Right ventricle myocardium inferior (tissue), 1 donor: ENCODE measurements at regions not wholly inside any gene's neighbourhood (a gene's known extent, or its start where the extent isn't known, plus 50 kb on each side); places are given as distances from the start of the nearest gene placed in this dataset.

Experiments used
- ATAC-seq: fragments of 200-7000 bp; cut with Tn5 transposase; one replicate; pipeline ENCODE4 v1.9.1; 2020; ENCODE audit warnings: mild to moderate bottlenecking, moderate library complexity
- DNase-seq: peaks from one replicate; pipeline ENCODE4 v3.0.0; 2021; ENCODE audit errors: missing footprints
- intact Hi-C: fragments of 100-400 bp; cut with DNase I; formaldehyde crosslinking; loops from one replicate; pipeline ENCODE4 v1.11.0; 2022
- donor health status: DM: no; HTN: yes; CAD: no; lungs with severe emphysema.

DNA sequence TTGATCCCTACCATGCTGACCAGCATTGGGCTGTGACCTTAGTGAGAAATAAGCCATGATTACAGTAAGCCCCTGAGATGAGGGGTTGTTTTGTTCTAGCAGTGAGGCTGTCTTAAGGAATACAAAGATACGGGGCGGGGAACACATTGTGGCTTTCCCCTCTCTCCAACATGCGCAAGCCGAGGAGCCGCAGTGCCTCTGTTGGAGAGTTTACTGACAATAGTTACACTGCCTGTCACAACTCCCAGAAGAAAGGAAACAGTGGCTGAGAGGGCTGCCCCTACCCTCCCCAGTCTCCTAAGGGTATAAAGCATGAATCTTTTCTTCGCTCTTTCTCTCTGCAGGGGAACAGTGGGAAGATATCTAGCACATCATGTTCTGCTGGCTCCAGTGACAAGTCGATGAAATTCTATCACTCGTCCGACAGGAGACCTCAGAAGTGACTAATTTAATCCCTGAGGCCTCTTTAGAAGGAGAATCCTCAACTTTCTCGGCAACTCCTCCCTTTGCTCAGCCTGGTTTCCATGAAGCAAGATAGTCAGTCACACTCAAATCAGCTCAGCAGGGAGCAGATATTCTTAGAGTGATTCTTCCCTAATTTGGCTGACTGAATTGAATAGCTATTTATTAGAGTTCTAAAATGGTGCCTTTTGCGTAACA, 409.0 kb upstream of the PROK2 start:
- no peak for DNase-seq
- no peak for ATAC-seq
- intact Hi-C loops: no loop called here

DNA sequence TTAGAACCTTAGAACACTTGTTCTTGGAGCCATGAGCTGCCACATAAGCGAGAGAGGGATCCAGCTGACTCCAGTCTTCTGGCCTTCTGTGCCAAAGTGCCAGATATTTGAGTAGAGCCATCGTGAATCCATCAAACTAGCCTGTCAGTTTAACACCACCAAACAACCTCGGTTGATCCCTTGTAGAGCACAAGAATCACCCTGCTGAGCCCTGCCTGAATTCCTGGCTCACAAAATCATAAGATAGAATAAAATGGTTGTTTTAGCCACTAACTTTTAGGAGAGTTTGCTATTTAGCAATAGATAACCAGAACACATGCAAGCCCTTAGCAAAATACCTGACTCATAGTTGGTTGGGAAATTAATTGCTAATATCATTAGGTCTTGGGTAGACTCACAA, 407.6 kb upstream of the PROK2 start:
- no peak for ATAC-seq
- DNase-seq: no peak
- intact Hi-C loops: no loop called here

DNA sequence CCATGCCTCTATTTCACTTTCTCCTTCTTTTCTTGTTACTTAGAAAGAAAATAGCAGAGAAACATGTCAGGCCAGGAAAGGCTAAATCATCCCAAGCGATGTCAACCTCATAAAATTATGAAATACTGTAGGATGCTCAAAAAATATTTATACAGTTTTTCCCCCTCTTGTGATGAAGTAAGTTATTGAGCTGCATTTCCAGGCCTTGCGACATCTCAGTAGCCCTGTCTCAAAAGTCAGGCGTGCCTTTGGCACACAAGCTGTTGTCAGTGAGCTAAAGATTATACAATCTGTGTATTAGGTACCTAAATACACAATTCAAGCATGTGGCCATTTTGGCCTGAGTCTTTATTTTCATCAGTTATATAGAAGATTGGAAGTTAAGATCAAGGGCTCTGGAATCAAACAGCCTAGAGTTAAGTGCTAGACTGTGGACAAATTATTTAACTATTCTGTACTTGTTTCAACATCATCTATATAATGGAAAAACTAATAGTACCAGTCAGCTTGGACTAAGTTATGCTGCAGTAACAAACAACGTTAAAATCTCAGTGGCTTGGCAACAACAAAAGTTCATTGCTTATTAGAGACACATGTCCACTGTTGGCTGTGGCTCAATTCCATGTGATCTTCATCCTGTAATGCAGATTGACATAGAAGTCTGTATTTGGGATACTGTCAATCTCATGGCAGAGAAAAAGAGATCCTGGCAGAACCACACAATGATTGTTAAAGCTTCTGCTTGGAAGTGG, 406.4 kb upstream of the PROK2 start:
- intact Hi-C loops: no loop called here
- ATAC-seq (no peak), DNase-seq (no peak)

DNA sequence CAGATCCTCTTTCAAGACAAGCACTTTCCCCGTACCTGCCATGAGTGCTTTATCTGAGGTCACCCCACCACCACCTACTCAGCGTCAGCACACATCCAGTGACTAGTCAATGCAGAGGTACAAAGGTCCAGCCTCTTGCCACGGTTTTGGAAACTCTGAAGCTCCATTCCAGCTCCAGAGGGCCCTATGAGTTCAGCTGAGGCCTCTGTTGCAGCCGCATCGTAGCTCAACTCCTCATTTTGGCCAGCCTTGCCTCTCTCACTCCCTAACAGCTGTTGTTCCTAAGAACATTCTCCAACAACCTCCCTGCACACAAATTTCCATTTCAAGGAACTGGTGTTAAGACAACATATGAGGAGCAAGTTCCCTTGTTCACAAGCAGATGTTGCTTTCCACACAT, 405.1 kb upstream of the PROK2 start:
- intact Hi-C loops: no loop called here
- DNase-seq: no peak
- ATAC-seq: peak; percentile 23

DNA sequence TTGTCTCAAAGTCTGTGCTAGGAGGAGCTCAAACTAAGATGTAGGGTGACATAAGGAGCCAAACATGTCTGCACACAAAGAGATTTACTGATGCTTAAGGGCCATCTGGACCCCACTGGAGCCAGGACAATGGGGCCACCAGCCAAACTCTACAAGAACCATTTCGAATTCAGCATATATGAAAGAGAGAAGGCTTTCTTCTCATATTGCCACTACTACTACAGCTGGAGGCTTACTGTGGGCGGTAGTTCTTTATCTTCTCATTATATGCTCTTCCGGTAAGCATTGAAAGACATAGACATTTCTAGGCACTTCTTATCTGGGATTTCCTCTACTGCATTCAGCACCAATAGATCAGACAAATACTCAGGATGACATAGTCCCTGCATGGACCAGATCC, 404.4 kb upstream of the PROK2 start:
- DNase-seq (no peak), ATAC-seq (no peak)
- intact Hi-C loops: no loop called here

DNA sequence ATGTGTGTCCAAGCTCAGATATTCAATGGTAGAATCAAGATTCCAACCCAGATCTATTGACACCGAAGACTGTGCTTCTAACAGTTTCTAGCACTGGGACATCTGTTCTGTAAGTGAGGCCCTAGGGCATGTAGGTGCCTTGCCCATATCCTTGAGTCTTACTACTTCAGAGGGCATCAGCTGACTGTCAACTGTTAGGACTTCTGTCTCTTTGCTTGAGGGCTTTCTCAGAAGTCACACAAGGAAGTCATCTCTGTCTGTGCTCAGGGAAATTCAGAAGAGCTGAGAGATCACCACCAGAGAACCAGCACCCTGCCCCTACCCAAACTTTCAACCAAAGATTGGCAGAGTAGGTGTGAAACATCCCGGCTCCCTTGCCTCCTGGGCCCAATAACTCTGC, 403.6 kb upstream of the PROK2 start:
- ATAC-seq: no peak

DNA sequence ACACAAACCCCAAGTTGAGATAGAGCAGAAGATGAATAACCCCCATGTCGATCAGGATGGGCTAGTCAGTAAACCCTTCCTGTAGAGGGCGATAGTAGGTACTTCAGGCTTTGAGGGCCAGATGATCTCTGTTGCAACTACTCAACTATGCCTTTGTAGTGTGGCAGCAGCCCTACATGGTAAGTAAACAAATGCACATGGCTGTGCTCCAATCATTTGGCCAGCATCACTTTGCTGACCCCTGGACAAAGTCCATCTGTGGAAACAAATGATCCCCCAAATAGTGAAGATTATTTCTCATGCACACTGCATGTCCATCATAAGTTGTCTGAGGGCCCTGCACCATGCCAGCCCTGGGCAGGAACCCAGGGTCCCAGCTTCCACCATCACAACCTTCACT, 402.2 kb upstream of the PROK2 start:
- DNase-seq (no peak), ATAC-seq (no peak)
- intact Hi-C loops: no loop called here

More for the DNA sequence above, 403.6 kb upstream of the PROK2 start:
- no peak for DNase-seq
- intact Hi-C loops: no loop called here

DNA sequence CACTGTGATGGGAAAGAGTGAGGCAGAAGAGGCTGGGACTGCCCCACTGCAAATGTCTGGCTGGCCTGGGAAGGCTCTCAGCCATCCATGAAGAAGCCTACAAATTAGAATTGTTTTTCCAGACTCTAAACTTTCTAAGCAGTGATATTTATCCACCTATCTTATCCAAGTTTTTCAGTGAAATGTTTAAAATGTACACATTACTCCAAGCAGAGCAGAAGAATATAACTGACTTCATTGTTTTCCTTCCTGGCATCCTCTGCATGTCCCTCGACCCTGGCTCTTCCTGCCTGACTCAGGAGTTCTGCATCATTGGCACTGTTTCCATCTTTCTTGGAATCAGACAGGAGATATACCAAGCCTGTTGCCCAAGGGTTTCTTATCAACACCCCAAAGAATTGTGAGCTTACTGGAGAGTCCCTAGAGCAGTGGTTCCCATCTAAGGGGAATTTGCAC, 401.5 kb upstream of the PROK2 start:
- intact Hi-C loops: no loop called here
- no peak for DNase-seq
- no peak for ATAC-seq

DNA sequence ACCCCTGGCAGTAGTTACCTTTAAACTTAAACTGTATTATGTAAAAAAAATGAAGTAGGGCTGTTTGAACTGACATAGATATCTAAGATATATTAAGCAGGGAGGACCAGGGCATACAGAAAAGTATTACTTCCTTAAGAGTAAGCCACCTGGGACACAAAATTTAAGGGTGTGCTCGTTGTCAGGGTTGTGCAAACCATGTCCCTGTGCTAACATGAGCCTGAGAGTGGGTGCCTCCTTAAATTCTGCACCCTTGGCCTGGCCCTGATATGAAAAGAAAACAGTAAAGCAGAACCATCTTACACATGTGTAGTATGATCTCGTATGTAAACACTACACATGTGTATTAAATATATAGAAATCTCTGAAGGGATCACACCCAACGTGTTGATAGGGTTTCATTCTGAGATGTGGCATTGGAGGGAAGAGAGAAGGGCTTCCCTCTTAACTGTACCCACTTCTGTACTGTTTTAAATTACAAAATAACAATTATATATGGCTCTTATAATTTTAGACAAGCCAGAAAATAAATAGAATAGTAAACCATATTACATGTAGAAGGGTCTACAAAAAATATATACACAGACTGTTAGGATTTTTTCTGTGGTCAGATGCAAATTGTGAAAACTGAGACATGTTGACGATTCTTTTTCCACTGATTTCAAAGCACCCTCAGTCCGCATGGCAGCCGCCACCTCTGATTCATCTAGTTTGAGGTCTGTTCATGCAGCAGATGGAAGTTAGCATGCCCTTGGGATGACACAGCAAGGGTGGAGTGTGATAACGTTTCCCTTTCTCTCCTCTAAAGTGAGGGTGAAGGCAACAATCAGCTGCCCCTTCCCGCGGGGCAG, 400.8 kb upstream of the PROK2 start:
- intact Hi-C loops: no loop called here
- DNase-seq (no peak), ATAC-seq (no peak)

DNA sequence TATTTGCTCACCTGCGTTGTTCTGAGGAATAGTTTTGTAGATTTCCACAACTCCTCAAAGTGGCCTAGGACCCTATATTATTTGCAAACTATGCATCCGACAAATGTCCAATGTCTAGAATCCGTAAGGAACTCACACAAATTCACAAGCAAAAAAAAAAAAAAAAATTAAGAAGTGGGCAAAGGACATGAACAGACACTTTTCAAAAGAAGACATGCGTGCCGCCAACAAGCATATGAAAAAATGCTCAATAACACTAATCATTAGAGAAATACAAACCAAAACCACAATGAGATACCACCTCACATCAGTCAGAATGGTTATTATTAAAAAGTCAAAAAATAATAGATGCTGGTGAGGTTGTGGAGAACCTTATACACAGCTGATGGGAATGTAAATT, 398.5 kb upstream of the PROK2 start:
- ATAC-seq (no peak), DNase-seq (no peak)
- intact Hi-C loops: no loop called here

DNA sequence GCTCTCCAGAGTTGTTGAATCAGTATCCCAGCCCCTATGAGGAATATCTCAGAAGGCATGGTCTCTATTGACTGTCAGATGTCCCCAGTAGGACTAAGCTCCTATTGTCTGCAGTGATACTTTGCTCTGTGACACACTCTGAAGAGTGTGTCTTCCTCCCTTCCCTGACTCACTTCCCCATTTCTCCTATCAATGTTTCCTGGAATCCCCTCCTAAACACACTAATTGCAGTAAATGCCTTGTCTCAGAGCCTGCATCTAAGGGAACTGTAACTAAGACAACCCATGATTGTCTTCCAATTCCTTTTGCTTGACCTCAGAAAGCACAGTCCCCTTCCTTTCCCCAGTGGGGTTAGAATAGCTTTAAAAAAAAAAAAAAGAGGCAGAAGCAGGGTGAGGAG, 397.3 kb upstream of the PROK2 start:
- no peak for ATAC-seq
- intact Hi-C loops: no loop called here
- DNase-seq: no peak

DNA sequence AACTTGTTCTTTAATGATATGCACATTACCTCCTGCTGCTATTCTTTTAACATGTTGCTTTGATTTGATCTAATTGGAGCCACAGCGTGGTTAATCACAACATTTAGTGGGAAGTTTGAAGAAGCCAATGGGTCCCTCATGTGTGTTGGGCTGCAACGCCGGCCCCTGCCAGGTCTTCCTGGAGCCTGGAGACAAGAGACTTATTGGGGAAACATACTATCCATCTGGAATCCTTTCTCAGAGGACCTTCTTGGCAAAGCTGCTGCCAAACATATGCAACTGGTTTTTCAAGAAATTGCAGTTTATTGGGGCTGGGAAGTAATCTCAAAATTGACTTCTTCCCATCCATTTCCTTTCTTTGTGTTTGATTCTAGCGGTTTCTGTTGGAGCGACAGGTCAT, 396.3 kb upstream of the PROK2 start:
- intact Hi-C loops: no loop called here
- ATAC-seq (no peak), DNase-seq (no peak)

DNA sequence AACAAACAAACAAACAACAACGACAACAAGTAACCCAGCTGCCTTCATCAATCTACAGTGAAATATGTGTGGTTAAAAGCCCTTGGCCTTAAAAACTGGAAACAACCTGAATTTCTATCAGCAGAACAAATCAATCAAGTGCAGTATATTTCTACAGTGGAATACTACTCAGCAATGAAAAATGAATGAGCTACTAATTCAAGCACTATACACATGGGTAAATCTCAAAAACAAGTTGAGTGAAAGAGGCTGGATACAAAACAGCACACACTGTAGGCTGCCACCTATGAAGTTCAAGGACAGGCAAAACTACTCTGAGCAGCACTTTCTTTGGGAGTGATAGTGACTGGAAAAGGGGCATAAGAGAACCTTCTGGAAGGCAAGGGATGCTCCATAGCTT, 395.5 kb upstream of the PROK2 start:
- ATAC-seq: no peak
- intact Hi-C loops: no loop called here

DNA sequence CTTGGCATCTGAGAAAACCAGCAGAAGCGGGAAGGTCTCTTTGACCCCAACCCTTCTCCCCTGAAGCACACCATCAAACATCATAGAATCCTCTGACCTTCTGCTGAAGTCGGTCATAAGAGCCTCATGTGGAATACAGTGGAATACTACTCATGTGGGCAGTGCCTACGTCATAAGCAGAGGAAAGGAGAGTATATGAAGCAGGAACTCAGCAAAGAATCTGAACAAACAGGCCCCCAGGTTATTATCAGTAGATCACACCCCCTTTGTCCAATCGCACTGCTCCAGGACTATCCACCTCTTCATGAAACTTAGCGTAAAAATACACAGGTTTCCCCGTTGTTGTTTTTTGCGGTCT, 394.1 kb upstream of the PROK2 start:
- intact Hi-C loops: no loop called here
- DNase-seq (no peak), ATAC-seq (no peak)

More for the DNA sequence above, 395.5 kb upstream of the PROK2 start:
- DNase-seq: no peak

DNA sequence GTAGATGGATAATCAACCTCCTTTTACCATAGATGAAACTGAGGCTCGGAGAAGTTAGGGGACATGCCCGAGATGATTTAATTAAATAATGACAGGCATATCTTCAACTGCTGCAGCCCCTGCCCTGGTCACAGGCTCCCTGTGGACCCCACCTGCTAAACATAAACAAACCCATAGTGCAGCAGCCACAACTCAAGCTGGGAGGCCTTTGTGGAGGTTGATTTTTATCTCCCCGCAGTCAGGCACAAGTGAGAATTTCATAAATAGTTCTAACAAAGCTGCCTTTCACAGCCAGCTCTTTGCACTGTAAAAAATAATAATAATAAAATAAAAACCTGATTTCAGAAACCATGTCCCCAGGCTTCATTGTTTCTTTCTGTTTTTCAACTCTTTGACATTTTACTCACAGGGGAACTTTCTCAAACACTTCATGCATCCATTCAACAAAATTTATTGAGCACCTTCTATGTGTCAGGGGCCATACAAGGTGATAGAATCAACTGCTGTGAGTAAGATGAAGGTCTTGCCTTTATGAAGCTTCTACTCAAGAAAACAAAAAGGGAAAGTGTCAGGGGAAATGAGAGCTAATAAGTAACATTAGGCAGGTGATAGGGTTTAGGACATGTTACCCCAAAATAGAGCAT, 393.6 kb upstream of the PROK2 start:
- no peak for ATAC-seq
- intact Hi-C loops: no loop called here
- no peak for DNase-seq

DNA sequence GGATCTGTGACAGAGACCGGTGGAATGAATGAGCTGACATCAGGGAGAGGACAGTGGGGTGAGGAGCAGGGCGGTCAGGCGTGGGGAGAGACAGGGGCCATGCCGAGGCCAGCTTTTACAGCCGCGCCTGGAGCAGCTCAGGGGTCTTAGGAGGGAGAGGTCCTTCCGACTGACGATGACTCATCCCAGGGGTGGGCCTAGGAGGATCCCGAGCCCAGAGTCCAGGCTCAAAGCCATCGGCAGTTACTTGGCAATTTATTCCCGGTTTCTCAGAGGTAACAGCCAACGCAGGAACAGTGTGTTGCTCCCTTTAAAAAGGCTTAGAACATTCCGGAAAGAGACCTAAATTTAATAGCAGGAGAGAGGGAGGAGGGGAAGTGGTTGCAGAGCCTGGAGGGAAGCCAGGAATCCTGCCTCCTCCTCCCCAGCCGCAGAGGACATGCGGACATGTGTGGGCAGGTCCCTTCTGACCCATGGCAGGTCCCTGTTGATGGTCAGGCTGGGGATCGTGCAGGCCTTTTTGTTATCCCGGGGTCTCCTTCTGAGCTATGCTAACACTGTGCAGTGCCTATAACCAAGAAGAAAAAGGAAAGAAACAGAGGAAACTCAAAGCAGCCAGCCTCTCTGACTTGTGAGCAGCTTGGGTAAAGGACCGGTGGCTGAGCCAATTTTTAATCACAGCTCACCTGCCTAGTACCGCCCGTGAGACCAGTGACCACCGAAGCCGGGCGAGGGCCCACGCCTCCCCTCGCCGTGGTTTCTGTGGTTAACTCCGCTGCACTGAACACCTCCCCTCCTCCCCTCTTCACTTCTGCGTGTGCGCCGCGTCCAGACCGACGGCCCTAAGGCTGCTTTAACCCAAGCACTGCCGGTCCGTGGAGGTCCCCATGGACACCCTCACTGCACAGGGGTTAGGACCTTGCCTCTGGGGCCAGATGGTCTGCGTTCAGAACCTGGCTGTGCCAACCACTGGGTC, 392.4 kb upstream of the PROK2 start:
- ATAC-seq (peak; percentile 47), DNase-seq (no peak)
- intact Hi-C loops: no loop called here

DNA sequence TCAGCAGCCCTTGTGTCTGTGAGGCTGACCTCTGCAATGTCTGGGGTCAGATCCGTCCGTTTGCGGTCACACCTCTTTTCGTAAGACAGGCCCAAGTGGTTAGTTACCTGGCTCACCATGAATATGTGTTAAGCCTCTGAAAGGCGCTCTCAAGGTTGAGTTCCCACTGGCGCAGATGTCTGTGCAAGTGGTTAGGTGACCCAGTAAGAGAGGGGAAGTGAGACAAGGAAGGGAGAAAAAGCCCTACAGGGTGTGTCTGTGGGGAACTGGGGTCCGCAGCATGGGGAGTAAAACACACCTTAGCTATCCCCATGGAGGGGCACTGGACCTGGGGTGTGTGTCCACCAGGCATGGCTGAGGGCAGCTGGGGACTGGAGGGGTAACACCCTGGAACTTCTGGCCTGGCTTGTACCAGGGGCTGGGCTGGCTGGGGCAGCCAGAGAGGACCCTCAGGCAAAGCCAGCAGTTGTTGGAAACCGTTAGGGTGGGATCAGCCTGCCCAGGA, 391.6 kb upstream of the PROK2 start:
- DNase-seq: no peak
- no peak for ATAC-seq
- intact Hi-C loops: no loop called here

DNA sequence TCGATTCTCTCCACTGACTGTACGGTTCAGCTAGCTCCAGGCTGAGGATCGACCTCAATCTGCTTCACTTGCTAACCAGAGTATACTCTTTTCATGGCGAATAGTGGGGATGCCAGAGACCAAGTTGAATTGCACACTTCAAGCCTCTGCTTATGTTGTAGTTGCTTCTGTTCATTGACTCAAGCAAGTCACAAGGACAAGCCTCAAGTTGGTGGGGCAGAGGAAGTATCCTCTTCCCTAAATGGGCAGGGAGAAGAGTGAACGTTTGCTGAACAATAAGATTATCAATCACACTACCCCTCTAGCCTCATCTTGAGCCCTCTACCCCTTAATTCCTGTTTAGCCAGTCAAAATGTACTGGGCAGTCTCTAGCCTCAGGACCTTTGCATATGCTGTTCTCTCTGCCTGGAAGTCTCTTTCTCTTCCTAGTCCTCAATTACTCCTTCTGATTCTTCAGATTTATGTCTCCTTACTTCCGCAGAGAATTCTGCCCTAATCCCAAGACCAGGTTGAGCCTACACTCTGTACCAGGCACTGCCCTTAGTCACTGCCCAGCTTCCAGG, 390.4 kb upstream of the PROK2 start:
- ATAC-seq (no peak), DNase-seq (no peak)
- intact Hi-C loops: no loop called here
